ENCODE measurements at regions not wholly inside any gene's neighbourhood (a gene's known extent, or its start where the extent isn't known, plus 50 kb on each side); places are given as distances from the start of the nearest gene placed in this dataset.

DNA sequence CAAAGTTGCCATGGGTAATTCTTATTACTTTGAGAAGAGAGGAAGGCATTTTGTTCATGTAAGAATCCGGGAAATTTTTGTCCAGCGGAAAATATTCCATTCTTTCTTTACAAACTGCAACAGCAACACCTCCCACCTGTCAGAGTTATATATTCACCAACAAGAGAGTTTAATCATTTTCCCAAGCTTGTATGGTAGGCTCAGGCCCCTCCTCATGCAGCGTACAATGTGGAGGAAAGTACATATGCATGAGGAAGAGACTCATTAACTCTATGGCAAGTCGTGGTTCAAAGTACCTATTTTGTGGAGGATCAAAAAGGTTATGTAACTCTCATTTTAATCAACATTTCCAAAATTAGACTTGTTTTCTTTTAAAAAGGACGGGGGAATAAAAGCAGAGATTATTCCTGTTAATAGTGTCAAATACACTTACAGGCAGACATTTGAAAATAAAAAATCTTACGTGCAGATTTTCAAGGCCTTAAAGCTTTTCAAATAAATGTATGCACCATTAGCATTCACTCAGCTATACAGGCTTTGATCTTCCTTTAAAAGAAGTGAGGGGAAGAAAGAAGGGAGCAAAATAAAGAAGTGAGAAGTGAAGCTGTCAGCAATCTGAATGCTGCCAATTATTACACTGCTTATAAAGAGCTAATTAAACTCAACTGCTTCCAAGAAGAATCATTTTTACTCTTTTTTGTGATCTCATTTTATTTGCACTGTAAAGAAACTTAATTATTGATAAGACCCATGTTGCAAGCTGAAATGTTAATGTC is 204.8 kb downstream of the FAT4 start:
- Histone ChIP-seq H2AFZ (ENCODE audit: low read length) (no peak overlapping the region), H4K20me1 (ENCODE audit: insufficient read depth, low read depth, low read length) (no peaks in the 10 kb centered on the region), H3K36me3 (ENCODE audit: insufficient read depth, low read length) (no peaks in the 10 kb centered on the region), H3K9me3 (ENCODE audit: low read length) (peaks cover 18% of the 10 kb centered on the region), H3K27ac (ENCODE audit: low read length) (no peak overlapping the region), H3K9me2 (replicated peaks; ENCODE audit: insufficient read depth, low read length) (no peaks in the 10 kb centered on the region), H3K79me2 (ENCODE audit: low read length) (no peaks in the 10 kb centered on the region), H3K27me3 (ENCODE audit: low read length) (no peaks in the 10 kb centered on the region), H3K4me3 (ENCODE audit: low read length) (no peak overlapping the region), H3K9ac (ENCODE audit: low read length) (no peak overlapping the region), H3K4me2 (ENCODE audit: low read depth, low read length, poor library complexity, severe bottlenecking) (no peak overlapping the region), H3K4me1 (ENCODE audit: low read length) (no peaks in the 10 kb centered on the region)
- no peak for DNase-seq

DNA sequence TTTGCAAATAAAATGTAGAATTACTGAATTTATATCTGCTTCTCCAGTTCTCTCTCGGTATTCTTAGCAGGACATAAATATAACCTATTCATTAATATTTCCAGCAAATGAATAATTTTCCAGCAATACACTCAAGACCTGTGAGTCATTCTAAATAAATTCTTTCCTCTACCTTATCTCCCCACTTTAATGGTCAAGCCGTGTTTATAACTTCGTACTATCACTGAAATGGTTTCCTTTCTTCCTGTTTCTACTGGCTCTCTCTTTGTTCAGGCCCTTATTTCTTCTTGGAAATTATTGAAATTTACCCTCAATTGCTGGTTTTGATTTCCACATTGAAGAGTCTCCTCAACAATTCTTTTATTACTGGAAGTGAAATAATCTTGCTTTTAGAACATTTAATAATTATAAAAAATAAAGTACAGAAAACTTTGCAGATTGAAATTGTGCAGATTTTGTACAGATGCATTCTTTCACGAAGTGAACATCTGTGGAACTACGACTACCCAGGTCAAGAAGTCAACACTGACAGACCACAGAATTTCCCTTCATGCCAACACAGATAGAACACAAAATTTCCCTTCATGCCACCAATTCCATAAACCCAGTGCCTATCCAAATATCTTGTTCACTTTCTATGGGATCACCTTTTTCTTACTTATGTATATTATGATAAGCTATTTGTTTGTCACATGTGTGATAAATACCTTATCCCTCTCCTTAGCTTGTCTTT is 205.7 kb downstream of the FAT4 start:
- Histone ChIP-seq H2AFZ (ENCODE audit: low read length) (no peak overlapping the region), H3K36me3 (ENCODE audit: insufficient read depth, low read length) (no peaks in the 10 kb centered on the region), H3K9me3 (ENCODE audit: low read length) (peaks cover 18% of the 10 kb centered on the region), H3K4me1 (ENCODE audit: low read length) (no peaks in the 10 kb centered on the region), H3K27me3 (ENCODE audit: low read length) (no peaks in the 10 kb centered on the region), H3K4me2 (ENCODE audit: low read depth, low read length, poor library complexity, severe bottlenecking) (no peak overlapping the region), H3K79me2 (ENCODE audit: low read length) (no peaks in the 10 kb centered on the region), H3K9me2 (replicated peaks; ENCODE audit: insufficient read depth, low read length) (no peaks in the 10 kb centered on the region), H3K4me3 (ENCODE audit: low read length) (no peak overlapping the region), H3K27ac (ENCODE audit: low read length) (no peak overlapping the region), H4K20me1 (ENCODE audit: insufficient read depth, low read depth, low read length) (no peaks in the 10 kb centered on the region), H3K9ac (ENCODE audit: low read length) (no peak overlapping the region)
- no peak for DNase-seq

DNA sequence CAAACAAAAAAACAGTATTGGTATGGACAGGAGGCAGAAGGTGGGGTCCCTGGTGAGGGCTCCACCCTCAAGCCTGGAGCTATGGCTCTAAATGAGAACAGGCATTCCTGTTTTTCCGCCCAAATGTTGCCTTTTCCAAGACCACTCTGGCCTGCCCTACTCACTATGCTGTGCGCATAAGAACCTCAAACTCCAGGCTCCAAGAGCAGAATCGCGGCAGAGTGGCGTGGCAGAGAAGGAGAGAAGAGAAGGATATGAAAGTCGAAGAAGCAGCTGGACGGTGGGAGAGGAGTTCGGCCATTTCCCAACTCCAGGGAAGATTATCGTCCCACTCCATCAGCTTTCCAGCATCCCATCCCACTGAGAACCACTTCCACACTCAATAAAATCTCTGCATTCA is 207.8 kb downstream of the FAT4 start:
- Histone ChIP-seq H2AFZ (ENCODE audit: low read length) (no peak overlapping the region), H3K9me3 (ENCODE audit: low read length) (peaks cover 16% of the 10 kb centered on the region), H3K4me3 (ENCODE audit: low read length) (no peak overlapping the region), H3K4me2 (ENCODE audit: low read depth, low read length, poor library complexity, severe bottlenecking) (no peak overlapping the region), H3K27me3 (ENCODE audit: low read length) (no peaks in the 10 kb centered on the region), H3K79me2 (ENCODE audit: low read length) (no peaks in the 10 kb centered on the region), H4K20me1 (ENCODE audit: insufficient read depth, low read depth, low read length) (no peaks in the 10 kb centered on the region), H3K9me2 (replicated peaks; ENCODE audit: insufficient read depth, low read length) (no peaks in the 10 kb centered on the region), H3K4me1 (ENCODE audit: low read length) (no peaks in the 10 kb centered on the region), H3K27ac (ENCODE audit: low read length) (no peak overlapping the region), H3K9ac (ENCODE audit: low read length) (no peak overlapping the region), H3K36me3 (ENCODE audit: insufficient read depth, low read length) (no peaks in the 10 kb centered on the region)
- DNase-seq = no peak

DNA sequence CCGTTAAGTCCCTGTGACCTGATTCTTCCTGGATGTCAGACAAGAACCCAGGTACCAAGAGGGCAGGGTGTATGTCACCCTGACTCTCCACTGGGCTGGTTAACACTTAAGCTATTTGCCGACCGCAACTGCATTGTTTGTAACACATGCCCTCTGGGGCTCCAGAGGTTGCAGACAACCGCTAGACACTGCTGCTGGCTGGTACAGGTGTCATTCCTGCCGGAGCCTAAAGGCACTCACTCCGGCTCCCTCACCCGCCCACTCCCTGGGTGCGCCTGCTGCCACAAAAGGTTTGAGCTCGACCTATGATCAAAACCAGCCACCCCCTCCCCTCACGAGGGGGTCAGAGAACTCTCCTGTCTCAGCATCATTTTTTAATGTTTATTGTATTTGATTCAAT is 208.2 kb downstream of the FAT4 start:
- H3K27ac ChIP-seq (ENCODE audit: low read length) = no peak overlapping the region
- no peak for DNase-seq
- no peak overlapping the region for H3K4me2 ChIP-seq (ENCODE audit: low read depth, low read length, poor library complexity, severe bottlenecking)
- no peaks in the 10 kb centered on the region for H3K27me3 ChIP-seq (ENCODE audit: low read length)
- H3K4me1 ChIP-seq (ENCODE audit: low read length) = no peaks in the 10 kb centered on the region
- no peaks in the 10 kb centered on the region for H4K20me1 ChIP-seq (ENCODE audit: insufficient read depth, low read depth, low read length)
- H3K9me2 ChIP-seq (replicated peaks; ENCODE audit: insufficient read depth, low read length) = no peaks in the 10 kb centered on the region
- H2AFZ ChIP-seq (ENCODE audit: low read length) = no peak overlapping the region
- H3K36me3 ChIP-seq (ENCODE audit: insufficient read depth, low read length) = no peaks in the 10 kb centered on the region
- H3K9me3 ChIP-seq (ENCODE audit: low read length) = peaks cover 16% of the 10 kb centered on the region
- no peaks in the 10 kb centered on the region for H3K79me2 ChIP-seq (ENCODE audit: low read length)
- H3K4me3 ChIP-seq (ENCODE audit: low read length) = no peak overlapping the region
- no peak overlapping the region for H3K9ac ChIP-seq (ENCODE audit: low read length)

DNA sequence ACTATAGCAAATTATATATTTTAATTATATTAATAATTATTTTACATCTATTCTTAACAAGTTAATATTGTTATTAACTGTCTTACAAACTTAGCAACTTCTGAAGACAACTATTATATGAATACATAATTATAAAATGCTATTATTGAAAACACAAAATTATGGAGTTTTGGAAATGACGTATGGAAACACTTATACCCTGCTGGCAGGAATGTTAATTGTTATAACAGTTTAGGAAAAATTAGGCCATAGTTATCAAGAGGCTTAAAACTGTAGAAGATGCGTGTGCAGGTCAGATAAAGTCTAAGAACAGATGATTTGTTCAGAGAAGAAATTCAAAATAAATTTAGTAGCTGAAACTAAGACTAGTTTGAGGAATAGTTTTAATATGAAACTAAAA is 211.7 kb downstream of the FAT4 start:
- no peak for DNase-seq
- Histone ChIP-seq H3K4me3 (ENCODE audit: low read length) (no peak overlapping the region), H2AFZ (ENCODE audit: low read length) (no peak overlapping the region), H3K27me3 (ENCODE audit: low read length) (no peaks in the 10 kb centered on the region), H3K79me2 (ENCODE audit: low read length) (no peaks in the 10 kb centered on the region), H3K4me1 (ENCODE audit: low read length) (no peaks in the 10 kb centered on the region), H3K27ac (ENCODE audit: low read length) (no peak overlapping the region), H3K9ac (ENCODE audit: low read length) (no peak overlapping the region), H3K9me2 (replicated peaks; ENCODE audit: insufficient read depth, low read length) (no peaks in the 10 kb centered on the region), H4K20me1 (ENCODE audit: insufficient read depth, low read depth, low read length) (no peaks in the 10 kb centered on the region), H3K4me2 (ENCODE audit: low read depth, low read length, poor library complexity, severe bottlenecking) (no peak overlapping the region), H3K36me3 (ENCODE audit: insufficient read depth, low read length) (no peaks in the 10 kb centered on the region), H3K9me3 (ENCODE audit: low read length) (peaks cover 21% of the 10 kb centered on the region)

DNA sequence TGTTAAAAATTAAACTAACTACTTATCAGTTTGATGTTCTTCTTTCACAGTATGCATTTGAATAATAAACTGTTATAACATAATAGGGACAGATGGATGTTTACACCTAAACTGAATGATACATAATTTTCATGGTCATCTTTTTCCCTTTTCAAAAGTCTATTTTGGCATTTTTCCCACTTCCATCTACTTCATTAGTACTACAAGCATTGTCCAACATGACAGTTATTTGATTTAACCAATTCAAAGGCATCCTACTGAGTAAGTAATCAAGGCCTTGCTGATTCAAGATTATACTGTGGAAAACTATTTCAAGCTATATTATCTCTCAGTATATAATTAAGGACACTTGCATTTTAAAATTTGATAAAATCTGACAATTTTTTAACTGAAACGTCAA is 212.9 kb downstream of the FAT4 start:
- no peak overlapping the region for H3K9ac ChIP-seq (ENCODE audit: low read length)
- H3K36me3 ChIP-seq (ENCODE audit: insufficient read depth, low read length) = no peaks in the 10 kb centered on the region
- no peaks in the 10 kb centered on the region for H3K79me2 ChIP-seq (ENCODE audit: low read length)
- H3K4me3 ChIP-seq (ENCODE audit: low read length) = no peak overlapping the region
- peaks cover 15% of the 10 kb centered on the region for H3K9me3 ChIP-seq (ENCODE audit: low read length)
- no peaks in the 10 kb centered on the region for H3K27me3 ChIP-seq (ENCODE audit: low read length)
- no peak overlapping the region for H3K4me2 ChIP-seq (ENCODE audit: low read depth, low read length, poor library complexity, severe bottlenecking)
- no peaks in the 10 kb centered on the region for H3K4me1 ChIP-seq (ENCODE audit: low read length)
- no peak for DNase-seq
- H3K27ac ChIP-seq (ENCODE audit: low read length) = no peak overlapping the region
- no peaks in the 10 kb centered on the region for H3K9me2 ChIP-seq (replicated peaks; ENCODE audit: insufficient read depth, low read length)
- no peak overlapping the region for H2AFZ ChIP-seq (ENCODE audit: low read length)
- H4K20me1 ChIP-seq (ENCODE audit: insufficient read depth, low read depth, low read length) = no peaks in the 10 kb centered on the region

DNA sequence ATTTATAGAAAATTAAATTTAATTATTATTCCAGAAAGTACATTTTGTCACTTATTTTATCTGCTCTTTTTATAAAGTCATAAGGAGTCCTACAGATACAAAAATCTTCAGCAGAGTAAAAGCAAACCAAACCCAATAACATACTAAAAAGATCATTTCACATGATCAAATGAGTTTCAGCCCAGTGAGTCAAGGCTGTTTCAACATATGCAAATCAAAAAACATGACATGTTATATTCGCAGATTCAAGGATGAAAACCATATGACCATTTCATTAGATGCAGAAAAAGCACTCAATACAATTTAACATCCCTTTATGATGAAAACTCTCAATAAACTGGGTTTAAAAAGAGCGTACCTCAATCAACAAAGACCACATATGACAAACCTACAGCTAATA is 214.3 kb downstream of the FAT4 start:
- Histone ChIP-seq H3K79me2 (ENCODE audit: low read length) (no peaks in the 10 kb centered on the region), H3K9me2 (replicated peaks; ENCODE audit: insufficient read depth, low read length) (no peaks in the 10 kb centered on the region), H3K27ac (ENCODE audit: low read length) (no peak overlapping the region), H2AFZ (ENCODE audit: low read length) (no peak overlapping the region), H3K4me2 (ENCODE audit: low read depth, low read length, poor library complexity, severe bottlenecking) (no peak overlapping the region), H4K20me1 (ENCODE audit: insufficient read depth, low read depth, low read length) (no peaks in the 10 kb centered on the region), H3K4me1 (ENCODE audit: low read length) (no peaks in the 10 kb centered on the region), H3K36me3 (ENCODE audit: insufficient read depth, low read length) (no peaks in the 10 kb centered on the region), H3K9ac (ENCODE audit: low read length) (no peak overlapping the region), H3K9me3 (ENCODE audit: low read length) (peaks cover 12% of the 10 kb centered on the region), H3K4me3 (ENCODE audit: low read length) (no peak overlapping the region), H3K27me3 (ENCODE audit: low read length) (no peaks in the 10 kb centered on the region)
- DNase-seq = no peak

DNA sequence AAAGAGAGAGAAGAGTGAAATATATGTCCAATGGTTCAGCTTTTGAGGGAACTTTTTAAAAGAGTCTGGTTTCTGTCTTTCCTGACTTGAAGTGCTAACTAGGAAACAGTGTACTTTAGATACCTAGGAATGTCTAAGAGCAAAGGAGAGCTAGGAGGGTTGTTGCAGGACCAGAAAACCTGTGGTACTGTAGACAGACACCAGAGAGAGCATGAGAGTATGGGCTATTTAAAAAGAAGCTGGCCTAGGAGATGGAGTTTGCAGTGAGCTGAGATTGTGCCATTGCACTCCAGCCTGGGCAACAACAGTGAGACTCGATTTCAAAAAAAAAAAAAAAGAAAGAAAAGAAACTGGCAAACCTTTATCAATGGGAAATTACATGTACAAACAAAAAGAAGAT is 223.9 kb downstream of the FAT4 start:
- no peak overlapping the region for H3K4me3 ChIP-seq (ENCODE audit: low read length)
- no peak overlapping the region for H3K4me2 ChIP-seq (ENCODE audit: low read depth, low read length, poor library complexity, severe bottlenecking)
- H3K9me2 ChIP-seq (replicated peaks; ENCODE audit: insufficient read depth, low read length) = no peaks in the 10 kb centered on the region
- H2AFZ ChIP-seq (ENCODE audit: low read length) = no peak overlapping the region
- no peak for DNase-seq
- no peaks in the 10 kb centered on the region for H3K27me3 ChIP-seq (ENCODE audit: low read length)
- peaks cover 12% of the 10 kb centered on the region for H3K9me3 ChIP-seq (ENCODE audit: low read length)
- H3K27ac ChIP-seq (ENCODE audit: low read length) = no peak overlapping the region
- H3K36me3 ChIP-seq (ENCODE audit: insufficient read depth, low read length) = no peaks in the 10 kb centered on the region
- no peak overlapping the region for H3K9ac ChIP-seq (ENCODE audit: low read length)
- H3K4me1 ChIP-seq (ENCODE audit: low read length) = no peaks in the 10 kb centered on the region
- no peaks in the 10 kb centered on the region for H4K20me1 ChIP-seq (ENCODE audit: insufficient read depth, low read depth, low read length)
- H3K79me2 ChIP-seq (ENCODE audit: low read length) = no peaks in the 10 kb centered on the region

Data from Karpas-422 (cell line).